Stimulated activated CD4-positive, alpha-beta T cell treated with anti-CD3 and anti-CD28 coated beads, TNF-alpha, amount 100 ng/mL, for 24 hours (primary cell): ENCODE measurements at regions not wholly inside any gene's neighbourhood (a gene's known extent, or its start where the extent isn't known, plus 50 kb on each side); places are given as distances from the start of the nearest gene placed in this dataset.

ENCODE experiments used
- DNase-seq, 3 experiments: peaks; one replicate each; pipeline ENCODE4 v3.0.0-alpha.2; 2020; ENCODE audit warnings: low read depth in 3 of 3

DNA sequence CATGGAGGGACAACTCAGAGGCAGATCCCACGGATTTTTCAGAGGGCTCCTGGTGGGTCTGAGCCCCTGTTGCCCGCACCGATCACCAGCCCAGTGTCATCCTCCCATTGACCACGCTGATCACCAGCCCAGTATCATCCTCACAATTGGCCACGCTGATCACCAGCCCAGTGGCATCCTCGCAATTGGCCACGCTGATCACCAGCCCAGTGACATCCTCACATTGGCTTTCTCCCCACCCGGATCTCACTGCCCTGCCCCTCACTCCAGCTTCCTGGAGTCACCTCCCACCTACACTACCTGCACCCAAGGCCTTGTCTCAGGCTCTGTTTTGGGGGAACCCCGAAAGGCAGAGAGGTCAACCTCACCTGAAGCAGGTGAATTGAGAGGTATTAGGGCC lies 358.2 kb upstream of the TNRC6C start:
- DNase-seq: no peak

DNA sequence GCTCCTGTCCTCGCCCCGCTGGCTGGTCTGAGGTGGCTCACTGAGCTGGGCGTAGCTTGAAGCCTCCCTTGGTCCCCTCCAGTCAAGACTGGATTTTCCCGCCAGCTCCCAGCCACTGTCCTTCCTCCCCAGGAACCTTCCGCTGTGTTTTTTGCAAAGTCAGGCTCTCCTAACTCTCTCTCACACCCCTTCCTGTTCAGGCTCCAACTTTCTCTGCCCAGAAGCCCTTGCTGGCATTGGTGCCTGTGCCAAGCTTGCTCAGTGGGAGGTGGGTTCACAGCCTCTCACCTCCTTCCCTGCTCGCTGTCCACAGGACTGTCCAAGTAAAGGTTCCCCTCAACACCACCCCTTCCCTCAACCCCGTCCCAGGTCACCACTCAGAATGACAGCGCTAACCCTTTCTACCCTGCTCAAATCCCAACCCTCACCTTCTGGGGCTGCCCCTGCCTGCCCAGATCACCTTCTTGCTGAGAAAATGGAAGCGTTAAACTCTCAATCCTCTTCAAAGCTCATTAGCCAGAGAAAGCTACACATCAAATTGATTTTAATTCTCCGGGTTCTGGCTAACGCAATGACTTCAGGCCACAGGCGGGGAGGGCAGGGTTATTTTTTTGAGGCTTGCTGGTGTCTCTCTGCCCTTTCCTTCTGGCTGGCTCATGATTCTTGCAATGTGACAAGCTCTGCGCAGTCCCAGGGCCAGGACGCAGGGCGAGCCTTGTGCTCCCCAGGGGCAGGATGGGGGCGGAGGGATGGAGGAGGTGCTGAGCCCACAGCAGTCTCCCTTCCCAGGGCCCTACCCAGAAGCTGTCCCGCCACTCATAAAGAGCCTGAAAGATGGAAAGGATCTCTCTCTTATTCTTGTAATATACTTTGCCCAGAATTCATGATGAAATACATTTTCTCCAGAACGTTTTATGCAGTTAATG lies 357.2 kb upstream of the TNRC6C start:
- DNase-seq: no peak

DNA sequence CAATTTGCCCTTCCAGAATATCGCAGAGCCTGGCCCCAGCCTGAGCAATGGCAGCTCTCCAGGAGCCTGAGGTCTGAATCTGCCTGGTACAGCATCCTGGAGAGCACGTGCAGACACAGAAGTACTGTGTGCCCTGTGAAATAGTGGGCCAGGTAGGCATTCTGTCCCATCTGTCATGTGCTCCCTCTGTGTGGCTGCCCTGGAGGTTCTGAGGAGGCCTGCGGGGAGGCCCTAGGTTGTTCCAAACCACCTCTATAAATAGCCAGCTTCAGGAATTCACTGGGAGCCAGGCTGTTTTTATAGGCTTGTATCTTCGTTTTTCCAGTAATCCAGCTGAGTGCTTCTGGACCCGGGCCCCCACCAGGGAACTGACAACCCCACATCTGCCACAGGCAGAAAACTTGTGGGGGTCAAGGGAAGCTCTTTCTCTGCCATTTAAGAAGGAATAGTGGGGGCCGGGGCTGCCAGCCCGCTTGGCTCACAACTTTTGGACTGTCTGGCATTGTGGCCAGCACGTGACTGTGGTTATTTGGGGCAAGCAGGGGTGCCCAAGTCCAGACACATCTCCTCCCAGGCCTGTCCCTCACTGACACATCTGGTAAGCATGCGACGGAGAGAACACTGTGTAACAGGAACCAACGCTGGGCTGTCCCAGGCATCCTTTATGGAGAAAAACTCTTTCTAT lies 356.3 kb upstream of the TNRC6C start:
- DNase-seq: no peak

DNA sequence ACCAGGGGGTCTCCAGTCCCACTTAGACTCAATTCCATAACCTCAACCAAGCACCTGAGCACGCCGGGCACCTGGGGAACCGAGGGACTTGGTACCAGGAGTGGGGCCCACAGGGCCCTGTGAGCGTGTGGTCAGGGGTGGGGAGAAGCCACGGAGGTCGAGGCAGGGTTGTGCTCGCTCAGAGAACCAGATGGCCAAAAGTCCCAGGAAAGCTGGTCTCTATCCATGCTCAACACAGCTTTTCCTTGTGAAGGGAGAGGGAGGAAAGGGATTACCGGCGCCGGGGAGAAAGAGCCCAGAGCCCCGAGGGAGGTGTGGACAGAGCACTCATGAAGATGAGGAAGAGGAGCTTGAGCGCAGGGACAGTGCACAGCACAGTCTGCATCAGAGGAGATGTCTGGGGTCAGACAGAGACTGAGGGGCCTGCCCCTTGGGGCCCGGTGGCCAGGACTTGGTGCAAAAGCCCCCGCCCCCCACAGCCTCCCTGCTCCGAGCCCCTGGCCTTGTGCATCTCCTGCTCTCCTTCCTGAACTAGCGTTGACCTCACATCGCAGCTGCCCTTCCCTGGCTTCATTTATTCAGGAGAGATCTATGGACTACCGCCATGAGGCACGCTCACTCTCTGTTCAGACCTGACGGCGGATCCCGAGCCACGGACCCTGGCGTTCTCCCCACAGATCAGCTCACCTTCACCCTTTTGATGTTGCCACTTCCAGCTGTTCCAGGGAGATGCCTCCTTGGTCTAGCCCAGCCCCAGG lies 355.4 kb upstream of the TNRC6C start:
- DNase-seq: no peak

DNA sequence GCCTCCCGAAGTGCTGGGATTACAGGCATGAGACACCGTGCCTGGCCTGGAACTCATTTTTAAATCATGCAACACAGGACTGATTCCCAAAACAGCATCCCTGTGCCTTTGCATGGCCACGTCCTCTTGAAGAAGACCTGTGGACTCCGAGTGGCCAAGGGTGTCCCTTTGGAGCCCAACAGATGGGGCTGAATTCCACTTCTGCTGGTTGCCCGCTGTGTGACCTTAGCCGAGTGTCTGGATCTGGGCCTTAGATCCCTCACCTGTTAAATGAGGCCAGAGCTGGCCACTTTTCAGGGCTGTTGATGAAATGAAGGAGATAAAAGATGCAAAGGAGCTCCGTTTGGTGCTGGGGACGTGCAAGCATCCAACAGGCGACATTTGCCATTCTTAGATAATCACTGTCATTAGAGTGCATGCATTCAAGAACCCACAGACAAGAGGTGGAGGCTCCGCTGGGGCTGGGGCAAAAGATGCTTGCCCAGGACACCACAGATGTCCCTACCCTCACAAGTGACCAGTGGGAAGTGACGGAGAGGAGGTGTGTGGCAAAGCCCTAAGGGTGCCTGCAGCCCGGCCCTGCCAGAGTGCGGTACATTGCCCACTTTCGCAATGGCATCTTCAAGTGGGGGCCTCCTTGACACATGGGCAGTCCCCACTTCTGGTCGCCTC lies 354.1 kb upstream of the TNRC6C start:
- no peak for DNase-seq

DNA sequence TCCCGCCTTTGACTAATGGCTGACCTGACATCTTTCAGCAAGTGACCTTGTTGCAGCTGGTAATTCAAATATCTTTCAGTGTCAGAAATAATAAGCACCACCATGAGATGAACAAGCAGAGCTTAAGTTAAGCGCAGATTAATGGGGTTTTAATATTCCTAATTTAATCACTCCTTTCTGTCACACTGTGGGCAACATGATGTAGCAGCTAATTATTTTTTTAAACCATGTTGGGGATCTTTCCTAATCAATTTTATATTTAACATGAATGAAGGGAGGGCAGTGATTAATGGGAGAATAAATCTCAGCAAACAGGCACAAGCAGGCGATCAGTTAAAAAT lies 353.6 kb upstream of the TNRC6C start:
- no peak for DNase-seq

DNA sequence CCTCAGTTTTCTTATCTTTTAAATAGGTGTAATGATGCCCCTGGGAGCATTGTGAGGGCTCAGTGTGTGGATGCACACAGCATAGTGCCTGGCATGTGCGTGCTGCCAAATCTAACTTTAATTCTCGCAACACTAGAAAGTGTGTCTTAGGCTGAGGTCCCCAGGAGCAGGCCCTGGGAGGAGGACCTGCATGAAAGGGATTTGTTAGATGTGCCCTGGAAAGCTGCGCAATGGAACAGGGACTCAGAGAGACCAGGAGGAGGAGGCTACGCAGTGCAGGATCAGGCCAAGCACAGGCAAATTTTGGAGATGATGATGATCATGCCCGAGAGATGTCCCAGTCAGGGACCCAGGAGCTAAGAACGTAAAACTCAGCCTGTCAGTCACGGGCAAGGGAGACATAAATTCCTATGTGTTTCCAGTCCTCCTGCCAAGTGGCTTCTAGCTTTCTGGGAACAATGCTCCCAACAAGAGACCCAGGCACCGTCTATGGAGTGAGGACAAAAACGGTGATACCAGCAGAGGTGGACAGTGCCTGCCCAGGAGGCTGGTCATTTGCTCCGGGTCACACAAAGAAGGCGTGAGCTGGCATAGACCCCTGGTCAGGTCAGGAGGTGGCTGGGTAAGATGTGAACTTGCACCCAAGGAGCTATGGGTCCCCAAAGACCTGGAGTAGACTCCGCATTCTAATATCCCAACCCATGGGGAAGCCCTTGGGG lies 352.2 kb upstream of the TNRC6C start:
- no peak for DNase-seq

DNA sequence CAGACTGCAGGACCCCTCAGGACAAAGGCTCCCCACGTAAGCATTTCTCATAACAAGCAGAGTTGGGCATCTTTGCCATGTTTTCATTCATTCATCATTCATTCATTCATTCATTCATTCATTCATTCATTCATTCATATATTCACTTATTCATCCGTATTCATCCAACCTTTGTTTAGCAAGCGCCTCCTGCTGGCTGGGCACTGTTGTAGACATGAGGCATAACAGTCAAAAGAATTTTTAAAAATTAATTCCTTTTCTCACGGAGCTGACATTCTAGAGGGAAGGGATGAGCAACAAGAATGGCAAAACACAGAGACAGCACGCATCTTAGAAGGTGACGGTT lies 351.7 kb upstream of the TNRC6C start:
- no peak for DNase-seq

DNA sequence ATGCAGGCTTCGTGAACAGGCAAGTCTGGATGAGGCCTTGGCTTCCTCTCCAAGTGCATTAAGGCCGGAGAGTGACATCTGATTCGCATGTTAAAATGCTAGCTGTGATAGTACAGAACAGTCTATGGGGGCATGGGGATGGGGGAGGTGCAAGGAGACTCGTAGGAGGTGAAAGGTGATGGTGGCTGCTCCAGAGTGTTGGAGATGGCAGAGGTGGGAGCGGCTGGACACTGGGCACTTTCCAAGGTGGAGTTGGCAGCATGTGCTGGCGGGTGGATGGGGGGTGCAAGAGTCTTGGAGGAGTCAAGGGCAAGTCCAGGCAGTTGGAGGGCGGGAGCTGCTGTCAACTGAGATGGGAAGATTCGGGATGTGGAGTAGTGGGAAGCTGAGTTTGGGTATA lies 350.9 kb upstream of the TNRC6C start:
- DNase-seq: no peak

DNA sequence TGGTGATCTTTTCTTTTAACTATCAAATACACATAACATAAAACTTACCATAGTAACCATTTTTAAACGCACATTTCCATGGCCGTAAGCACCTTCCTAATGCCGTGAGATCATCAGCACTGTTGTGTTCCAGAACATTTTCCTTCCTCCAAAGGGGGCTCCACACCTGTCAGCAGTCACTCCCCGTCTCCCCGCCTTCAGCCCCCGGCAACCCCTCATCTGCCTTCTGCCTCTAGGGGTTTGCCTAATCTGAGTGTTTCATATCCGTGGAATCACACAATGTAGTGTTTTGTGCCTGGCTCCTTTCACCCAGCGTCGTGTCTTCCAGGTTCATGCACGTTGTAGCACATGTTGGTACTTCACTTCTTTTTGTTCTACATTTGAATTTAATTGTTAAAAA lies 350.1 kb upstream of the TNRC6C start:
- DNase-seq: no peak

DNA sequence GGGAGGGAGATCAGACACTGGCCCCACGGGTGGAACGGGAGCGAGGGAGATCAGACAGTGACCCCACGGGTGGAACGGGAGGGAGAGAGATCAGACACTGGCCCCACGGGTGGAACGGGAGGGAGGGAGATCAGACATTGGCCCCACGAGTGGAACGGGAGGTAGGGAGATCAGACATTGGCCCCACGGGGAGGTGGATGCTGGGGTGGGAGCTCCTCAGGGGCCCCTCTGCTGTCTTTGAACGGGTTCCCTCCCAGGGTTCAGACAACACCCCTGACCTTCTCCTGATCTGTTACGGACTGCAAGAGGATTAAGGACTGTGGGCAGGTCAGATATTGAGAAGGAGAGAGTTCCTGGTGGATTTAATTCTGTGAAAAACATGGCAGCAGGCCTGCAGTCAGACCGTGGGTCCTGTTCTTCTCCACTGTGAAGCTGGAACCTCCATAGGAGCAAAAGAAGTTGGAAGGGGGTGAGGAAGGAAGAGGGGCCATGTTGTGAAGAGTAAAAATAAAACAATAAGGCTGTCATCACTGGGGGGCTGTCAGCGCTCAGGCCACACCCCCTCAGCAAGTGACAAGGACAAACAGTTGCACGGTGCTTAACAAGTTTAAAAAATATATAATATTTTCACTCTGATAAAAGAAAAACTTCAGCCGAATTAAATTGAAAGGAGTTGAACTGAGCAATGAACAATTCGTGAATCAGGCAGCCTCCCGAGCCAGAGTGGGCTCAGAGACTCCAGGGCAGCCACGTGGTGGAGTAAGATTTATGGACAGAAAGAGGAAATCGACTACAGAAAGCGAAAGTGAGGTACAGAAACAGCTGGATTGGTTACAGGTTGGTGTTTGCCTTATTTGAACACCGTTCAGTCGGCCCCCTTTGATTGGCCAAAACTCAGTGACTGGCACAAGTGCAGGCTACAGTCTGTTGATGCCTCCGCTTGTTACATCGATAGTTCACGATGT lies 348.7 kb upstream of the TNRC6C start:
- peak; percentile 24 to 54 (median 39) for DNase-seq

DNA sequence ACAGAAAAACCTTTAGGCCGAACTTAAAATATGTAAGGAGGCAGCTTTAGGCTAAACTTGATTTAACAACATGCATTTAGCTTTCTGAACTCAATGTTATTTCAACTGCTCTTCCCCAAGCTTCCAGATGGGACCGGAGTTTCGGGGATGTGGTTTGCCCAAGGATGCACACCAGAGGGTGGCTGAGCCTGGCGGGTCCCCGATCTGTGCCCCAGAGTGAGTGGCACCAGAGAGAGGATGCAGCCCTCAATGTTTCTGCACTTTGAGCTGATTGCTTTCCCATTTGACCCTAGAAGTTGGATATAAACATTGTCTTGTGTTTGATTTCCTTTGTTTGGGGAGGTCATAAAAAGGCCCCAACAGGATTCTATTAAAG lies 348.0 kb upstream of the TNRC6C start:
- no peak for DNase-seq

DNA sequence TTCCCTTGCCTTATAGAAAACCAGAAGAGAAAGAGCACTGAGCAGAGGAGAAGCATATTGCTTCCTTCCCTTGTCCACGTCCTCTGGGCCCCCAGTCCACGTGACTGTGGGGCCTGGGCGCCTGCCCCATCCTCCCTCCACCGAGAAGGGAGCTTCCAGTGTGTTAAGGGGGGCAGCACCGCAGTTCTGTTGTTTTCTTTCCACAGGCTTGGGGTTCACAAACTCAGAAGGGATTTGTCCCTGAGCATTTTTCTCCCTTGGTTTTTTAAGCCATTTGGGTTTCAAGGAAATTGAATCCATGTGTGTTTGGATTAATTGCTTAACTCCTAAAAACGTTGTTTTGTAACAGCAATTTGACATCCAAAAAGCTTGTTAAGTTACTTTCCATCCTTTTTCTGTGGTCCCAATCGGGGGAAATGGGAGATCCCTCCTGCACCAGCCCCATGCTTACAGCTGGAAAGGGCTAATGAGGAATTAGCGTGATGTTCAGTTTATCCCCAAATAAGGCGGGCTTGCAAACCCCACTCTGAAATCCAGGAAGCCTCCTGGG lies 347.5 kb upstream of the TNRC6C start:
- no peak for DNase-seq

DNA sequence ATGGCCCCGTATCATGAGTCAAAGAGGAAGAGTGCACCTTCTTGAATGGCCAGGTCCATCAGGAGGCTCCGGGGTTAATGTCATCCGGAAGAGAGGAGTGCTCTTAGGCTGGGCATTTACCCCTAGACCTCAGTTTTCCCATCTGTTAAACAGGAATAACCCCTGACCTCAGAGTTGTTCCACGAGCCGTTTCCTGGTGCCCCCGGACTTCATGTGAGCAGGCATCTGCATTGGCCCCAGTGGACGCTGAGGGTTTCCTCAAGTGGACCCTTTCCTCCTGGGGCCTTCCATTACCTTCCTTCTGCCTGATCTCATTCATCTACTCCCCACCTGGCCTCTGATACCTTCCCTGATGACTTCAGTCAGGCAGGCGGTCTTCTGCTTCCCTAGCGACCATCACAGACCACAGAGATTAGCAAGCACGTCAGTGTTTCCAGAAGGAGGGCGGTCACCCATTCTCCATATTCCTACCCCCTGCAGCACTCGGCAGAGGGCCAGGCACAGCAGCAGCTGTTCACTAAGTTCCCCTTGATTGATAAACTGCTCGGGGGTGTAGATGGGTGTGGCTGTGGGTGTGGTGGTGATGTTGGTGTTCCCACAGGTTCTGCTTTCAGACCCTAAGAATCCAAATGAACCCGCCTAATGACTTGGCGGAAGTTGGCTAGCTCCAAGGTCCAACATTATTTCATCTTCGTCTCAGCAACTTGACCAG lies 346.6 kb upstream of the TNRC6C start:
- no peak for DNase-seq

DNA sequence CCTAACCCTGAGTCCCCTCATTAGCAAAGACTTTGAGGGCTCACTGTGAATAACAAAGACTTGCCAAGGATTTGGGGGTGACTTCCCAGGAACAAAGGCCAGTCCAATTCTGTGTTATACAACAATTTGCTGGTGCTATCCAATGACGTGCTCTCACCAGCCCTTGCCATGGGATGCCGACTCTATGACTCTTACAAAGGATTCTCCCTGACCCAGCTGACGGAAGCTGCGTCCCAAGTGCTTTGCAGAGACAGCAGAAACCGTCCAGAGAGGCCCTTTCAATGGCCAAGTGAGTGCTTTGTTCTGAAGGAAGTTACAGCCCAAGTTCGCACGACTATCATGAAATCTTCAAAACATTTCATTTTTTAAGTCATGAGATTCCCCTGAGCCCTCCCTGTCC lies 345.3 kb upstream of the TNRC6C start:
- DNase-seq: no peak

DNA sequence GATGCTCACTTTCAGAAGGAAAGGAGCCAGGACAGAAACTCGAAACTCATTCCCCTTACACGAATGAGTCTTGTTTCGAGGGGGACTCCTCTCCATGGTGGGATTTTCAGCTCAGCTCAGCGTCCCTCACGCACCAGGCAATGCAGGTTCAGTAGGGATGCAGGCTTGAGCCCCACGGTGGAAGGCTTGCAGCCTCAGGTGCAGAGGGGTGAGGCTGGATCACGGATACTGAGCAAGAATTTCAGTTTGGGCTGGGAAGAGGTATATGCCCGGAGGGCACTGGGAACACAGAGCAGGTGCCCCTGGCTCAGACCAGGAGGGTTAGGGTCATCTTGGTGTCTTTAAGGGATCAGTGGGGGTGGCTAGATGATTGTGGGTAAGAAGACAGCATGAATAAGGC lies 344.9 kb upstream of the TNRC6C start:
- DNase-seq: no peak

DNA sequence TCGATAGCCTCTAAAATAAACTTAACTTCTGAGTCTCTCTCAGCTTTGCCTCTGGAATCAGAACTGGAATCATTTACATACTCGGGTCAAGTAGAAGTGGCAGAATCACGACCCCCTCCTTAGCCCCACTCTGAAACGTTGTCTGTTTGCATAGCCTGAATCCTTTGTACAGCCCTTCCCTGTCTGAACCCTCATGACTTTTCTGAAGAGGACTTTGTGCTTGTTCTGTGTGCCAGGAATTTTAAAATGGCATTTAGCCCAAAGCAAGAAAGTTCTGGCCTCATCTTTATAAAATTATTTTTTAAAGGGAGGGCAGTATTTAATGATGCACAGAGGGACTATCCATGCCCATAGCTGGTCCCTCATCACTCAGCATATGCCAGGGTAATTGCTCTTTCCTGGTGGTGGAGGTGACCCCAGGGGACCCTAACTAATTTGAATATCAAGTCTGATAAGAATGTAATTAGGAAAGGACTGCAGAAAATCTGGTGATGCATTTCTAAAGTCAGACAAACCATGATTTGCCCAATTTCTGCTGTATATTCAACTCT lies 342.7 kb upstream of the TNRC6C start:
- no peak for DNase-seq

DNA sequence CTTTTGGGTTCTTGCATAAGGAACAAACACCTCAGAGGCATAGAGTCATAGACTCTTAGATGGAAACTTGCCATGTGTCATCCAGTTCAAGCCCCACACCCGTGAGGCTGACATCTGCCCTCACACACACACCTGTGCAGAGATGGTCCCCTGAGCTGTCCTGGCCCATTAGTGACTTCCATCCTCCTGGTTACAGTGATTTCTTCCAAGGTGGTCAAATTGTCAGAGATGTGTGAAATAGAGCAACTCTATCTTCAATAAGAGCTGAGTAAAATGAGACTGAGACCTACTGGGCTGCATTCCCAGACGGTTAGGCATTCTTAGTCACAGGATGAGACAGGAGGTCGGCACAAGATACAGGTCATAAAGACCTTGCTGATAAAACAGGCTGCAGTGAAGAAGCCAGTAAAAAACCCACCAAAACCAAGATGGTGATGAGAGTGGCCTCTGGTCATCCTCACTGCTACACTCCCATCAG lies 342.2 kb upstream of the TNRC6C start:
- no peak for DNase-seq

DNA sequence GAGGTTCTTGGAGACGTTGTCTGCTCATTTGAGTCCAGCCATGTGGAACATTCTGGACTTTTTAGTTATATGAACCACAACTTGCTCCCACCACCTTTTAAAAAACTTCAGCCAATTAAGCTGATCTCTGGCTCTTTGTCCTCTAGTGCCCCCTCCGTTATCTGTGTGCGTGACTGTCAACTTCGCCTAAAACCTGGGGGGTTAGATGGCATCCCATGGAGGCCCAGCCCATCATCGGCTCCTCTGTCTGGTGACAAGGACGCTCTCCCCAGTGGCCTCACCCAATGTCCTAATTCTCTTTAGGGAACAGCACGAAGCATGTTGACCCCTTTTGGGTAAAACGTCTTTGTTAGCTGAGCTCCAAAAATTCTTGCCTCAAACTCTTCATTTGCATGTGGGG lies 341.0 kb upstream of the TNRC6C start:
- no peak for DNase-seq
